SK-MEL-5 (cell line): ENCODE measurements at regions not wholly inside any gene's neighbourhood (a gene's known extent, or its start where the extent isn't known, plus 50 kb on each side); places are given as distances from the start of the nearest gene placed in this dataset.
"Not testable (repeated sequence)": the region's sequence is repeated elsewhere in the genome, so short reads cannot be mapped to it uniquely, and the experiment has no call there.

ENCODE experiments used
- DNase-seq: peaks from one replicate; pipeline ENCODE4 v3.0.0-alpha.2; 2016; ENCODE audit warnings: low read depth, low spot score
- in situ Hi-C: cut with HindIII; loops from 2 replicates; pipeline ENCODE4 v1.10.0; 2016; ENCODE audit warnings: low sequenced_read_pairs, high pct_unique_total_duplicates, low pct_unique_long_range_greater_than_20kb

DNA sequence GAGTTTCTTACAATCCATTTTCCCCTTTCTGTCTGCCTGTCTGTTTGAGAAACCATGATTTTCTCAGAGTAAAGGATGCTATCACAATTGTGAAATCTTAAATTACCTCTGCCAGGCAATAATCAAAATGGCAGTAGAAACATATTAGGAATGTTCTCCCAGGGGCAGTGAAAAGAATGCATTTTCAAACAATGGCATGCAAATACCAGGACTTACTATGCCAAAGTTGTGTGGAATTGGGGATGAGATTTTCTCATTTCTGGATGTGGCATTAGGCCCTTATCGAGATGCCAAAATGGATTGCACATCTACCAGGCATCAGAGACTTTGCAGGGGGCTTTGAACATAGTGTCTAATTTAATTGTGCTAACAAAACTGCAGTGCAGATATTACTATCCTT is 821.4 kb downstream of the RNF144A start:
- in situ Hi-C loops, result no loop called here

DNA sequence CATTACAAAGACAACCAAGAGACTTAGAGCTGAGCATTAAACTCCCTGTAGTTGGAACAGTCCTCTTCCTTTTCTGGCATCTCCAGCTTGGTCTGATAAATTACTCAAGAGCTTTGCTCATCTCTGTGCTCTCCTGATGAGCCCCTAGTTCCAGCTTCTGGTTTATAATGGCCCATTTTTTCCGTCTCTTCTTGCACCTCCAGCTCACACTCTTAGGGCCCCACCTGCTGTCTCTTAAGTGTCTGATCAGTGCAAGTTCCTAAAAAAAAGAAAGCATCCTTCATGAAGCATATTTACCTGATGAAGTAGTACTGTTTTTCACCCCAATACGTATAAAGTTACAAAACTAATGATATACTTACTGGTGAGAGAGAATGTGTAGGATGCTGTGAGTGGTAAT is 822.9 kb downstream of the RNF144A start:
- no peak for DNase-seq
- in situ Hi-C loops, result no loop called here

More for the DNA sequence above, 821.4 kb downstream of the RNF144A start:
- DNase-seq, result no peak

DNA sequence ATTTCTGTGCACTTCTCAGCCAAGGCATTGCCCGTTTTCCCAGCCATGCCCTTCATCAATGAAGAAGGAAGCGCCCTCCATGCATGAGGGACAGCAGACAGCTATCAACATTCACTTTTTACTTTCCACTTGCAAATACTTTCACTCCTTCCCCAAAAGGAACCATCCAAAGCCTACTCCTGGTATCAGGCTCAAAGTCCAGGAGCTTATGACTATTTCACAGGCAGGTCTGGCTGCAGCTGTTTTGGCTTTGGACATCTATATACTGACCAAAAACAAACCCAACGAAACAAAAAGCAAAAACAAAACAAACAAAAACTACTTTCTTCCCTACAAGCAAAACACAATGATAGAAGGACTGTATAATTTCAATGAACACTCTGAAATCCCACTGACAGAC is 825.1 kb downstream of the RNF144A start:
- no peak for DNase-seq
- in situ Hi-C loops, result no loop called here

DNA sequence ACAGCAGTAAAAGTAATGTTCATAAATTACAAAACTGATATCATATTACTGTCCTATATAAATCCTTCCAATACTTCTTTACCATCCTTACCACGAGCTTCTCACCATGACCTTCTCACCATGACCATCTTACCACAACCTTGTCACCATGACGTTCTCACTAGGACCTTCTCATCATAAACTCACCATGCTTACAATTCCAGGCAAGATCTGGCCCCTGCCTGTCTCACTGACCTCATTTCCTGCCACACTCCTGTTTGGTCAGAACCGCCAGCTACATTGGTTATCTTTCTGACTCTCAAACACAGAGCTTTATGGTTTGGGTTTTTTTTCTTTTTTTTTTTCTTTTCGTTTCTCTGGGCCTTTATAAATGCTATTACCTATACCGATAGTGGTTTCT is 827.6 kb downstream of the RNF144A start:
- in situ Hi-C loops, result no loop called here
- no peak for DNase-seq

DNA sequence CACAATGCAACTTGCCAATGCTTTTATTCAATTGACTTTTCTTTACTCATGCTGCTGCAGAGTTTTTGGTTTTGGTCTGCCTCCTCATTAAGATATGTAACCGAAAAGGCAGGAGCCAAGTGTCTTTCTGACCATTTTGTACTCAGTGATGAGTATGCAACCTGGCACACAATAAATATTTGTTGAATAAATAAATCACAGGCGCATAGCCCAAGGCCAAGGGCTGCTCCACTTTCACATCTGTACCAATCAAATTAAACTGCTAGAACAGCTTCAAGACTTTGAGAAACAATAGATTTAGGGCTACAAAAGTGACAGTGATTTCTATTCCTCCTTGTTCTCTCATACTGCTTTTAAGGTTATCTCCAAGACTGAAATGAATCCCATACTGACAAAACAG is 828.2 kb downstream of the RNF144A start:
- DNase-seq, result no peak
- in situ Hi-C loops, result no loop called here

DNA sequence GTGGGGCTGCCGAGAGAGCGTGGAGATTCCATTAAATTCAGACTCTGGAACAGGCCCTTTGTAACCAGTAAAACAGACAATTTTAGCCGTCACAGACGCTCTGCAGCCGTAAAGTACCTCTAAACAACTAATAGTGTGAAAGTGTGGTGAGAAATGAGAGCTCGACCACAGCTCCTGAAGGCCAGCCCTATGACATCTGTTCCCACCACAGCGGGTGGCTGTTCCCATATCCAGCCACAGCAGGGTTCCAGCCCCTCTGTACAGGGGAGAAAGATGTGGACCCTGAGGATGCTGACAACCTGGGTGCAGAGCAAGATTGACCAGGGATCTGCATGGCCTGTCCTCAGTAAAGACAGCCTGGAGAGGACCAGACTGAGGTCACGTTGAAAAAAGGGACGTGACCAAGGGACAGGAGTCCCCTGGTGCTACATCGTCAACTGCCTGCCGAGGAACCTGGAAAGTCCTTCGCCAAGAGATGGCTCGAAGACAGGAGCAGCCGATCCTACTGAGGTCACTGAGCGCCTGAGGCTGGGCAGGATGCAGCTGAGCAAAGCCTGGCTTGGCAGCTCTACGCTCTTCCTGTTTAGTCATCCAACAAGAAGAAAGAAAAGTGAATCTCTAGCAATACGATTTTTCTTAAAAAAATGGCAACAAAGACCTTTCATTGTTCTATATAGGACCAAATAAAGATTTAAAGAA is 831.7 kb downstream of the RNF144A start:
- in situ Hi-C loops, result no loop called here
- DNase-seq, result peak; percentile 64

DNA sequence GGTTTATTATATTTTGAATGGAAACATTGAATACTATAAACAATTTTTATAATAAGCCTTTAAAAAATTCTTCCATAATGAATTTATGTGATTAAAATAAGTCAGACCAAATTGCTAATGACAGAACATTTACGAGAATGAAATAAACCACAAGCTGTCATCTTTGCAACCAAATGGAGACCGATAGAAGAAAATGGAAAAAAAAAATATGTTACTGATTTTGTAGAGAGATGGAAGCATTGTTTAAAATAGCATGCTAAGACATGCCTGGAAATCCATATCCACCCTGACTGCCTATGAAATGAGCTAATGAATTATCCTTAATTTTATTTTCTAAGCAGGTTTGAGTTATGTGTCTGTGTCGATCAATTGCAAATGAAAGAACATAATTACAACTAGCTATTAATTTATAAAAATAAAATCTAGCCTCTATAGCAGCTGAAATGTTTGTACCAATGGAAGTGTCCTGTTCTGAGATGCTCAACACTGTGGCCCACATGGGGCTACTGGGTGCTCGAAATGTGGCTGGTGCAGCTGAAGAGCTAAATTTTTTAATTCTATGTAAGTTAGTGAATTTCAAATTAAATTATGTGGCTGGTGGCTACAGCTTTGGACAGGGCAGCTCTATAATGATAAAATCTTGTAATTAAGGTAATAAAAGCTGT is 832.8 kb downstream of the RNF144A start:
- in situ Hi-C loops, result no loop called here
- DNase-seq, result no peak

DNA sequence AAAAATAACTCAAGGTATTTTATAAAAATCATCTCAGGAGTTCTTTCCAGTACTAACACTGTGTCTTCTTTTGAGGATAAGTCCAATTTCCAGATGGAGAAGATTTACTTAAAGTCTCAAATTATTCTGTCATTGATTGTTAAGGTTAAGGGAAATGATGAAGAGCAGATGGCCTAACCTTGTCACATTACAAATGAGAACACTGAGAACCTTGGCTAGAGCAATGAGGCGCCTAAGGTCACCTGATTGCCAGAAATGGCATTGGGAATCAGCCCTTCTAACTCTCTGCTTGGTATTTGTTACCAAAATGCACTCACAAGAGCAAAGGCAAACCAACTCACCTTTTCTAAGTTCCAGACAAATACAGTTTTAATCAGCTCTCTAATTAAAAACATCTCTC is 835.1 kb downstream of the RNF144A start:
- in situ Hi-C loops, result no loop called here
- DNase-seq, result no peak

DNA sequence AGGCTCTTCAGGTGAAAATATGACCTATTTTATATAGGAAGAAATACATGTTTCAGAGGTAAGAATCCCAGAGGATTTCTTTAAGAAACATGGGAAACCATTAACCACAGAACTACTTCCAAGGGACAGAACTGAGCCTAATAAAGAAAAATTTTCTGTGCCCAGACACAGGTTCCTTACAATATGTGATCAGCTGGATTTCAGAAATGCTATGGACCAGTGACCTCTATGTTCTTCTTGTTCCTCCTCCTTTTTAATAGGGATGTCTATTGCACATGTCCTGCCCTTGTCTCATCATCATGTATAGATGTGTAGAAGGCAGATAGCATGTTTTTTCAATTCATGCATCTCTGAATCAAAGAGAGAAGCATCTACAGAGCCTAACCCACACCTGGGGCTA is 836.6 kb downstream of the RNF144A start:
- in situ Hi-C loops, result no loop called here

DNA sequence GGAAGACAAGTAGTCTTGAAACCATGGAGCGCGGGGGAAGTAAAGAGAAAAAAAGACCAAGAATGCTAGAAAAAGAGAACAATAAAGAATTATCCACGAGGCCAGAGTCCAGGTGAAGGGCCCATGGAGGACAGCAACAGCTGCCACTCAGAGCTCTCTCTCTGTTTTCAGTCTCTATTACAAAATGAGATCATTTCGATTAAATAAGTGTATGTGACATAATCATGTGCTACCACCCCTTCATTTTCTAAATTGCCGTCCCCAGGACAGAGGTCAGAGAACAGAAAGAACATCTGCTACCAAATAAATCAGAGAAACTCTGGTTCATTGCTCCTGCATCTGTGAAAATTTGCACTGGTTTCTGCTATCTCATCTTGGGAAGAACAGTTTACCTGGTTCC is 838.7 kb downstream of the RNF144A start:
- in situ Hi-C loops, result no loop called here
- no peak for DNase-seq

More for the DNA sequence above, 836.6 kb downstream of the RNF144A start:
- no peak for DNase-seq

DNA sequence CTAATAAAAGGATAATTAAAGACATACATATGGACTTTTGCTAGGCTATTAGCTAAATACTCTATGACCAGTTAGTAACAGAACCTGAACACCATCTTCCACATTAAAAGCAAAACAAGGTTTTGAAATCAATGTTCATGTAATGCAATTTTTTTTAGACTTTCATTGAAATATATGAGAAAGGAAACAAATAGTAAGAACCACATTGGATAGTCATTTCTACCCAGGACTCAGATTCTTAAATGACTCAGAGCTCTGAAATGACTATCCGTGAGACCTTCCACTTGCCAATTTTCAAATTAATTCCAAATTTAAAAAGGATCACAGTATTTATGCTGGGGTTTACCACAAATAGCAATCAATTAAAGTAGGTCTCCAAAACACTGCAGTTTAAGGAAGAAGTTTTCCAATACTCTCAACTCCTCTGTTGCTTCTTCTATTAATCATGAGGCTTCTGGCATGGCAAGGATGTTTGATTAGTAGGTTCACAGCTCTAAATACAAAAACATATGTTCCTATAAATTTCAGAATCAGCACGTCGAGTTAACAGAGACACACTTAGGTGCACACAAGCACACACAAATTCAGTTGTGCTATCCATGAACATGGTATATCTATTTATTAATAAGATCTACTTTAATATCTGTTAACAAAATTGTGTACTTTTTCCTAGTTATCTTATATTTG is 841.0 kb downstream of the RNF144A start:
- no peak for DNase-seq
- in situ Hi-C loops, result no loop called here

DNA sequence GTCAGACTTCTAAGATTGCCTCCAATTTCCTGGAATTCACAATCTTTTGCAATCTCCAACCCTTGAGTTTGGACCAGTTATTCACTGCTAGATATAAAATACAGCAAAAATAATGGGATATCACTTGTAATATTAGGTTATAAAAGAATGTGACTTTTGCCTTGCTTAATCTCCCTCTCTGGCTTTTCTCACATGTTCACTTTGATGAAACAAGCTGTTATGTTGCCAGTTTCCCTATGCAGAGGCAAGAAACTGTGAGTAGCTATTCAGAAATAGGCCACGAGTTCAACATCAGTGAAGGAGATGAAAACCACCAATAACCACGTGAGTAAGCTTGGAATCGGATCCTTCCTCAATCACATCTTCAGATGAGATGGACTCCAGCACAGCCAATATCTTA is 842.7 kb downstream of the RNF144A start:
- peak; percentile 15 for DNase-seq
- in situ Hi-C loops, result no loop called here

DNA sequence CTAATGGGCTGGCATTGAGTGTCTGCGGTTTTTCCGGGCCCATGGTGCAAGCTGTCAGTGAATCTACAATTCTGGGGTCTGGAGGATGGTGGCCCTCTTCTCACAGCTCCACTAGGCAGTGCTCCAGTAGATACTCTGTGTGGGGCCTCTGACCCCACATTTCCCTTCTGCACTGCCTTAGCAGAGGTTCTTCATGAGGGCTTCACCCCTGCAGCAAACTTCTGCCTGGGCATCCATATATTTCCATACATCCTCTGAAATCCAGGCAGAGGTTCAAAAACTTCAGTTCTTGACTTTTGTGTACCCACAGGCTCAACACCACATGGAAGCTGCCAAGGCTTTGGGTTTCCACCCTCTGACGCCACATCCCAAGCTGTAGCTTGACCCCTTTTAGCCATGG is 846.2 kb downstream of the RNF144A start:
- DNase-seq, in situ Hi-C loops: not testable (repeated sequence)

DNA sequence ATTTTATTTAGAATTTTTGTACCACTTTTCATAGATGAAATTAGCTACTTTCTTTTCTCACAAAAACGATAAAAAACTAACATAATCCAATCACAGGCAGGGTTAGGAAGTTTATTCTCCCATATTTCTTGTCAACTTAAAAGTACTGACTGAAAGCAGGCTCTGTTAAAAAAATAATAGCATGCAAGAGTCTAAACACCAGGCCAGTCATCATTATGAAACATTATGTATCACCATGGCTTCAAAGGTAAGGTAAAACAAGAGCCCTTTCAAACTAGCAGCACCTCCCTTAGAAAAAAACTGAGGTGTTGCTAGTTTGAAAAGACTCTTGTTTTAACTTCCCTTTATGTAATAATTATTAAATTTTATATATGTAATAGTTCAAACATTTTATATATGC is 848.0 kb downstream of the RNF144A start:
- in situ Hi-C loops, result no loop called here
- DNase-seq, result no peak

DNA sequence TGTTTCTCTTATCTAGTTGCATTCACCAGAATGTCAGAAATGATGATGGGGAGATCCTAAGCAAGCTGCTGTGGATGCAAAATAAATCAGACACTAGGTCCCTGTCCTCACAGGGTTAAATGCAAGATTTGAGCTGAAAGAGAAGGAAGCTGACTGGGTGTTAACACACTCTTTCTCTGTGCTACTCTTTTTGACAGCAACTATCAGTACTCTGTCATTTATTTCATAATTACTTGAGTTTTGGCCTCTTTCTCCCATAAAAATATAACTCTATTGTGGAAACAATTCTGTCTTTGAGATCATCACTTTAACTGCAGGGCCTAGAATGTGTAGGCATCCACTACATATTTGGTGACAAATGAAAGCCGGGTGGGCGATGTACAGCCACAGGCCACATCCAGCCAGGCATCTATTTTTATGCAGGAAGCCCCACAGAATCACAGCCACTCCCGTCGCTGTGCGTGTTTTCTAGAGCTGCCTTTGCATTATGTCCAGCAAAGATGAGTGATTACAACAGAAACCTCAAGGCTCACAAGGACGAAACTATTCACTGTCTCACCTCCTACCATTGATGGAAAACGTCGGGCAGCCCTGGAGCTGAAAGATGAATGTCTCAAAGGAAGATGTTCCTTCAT is 849.0 kb downstream of the RNF144A start:
- in situ Hi-C loops, result no loop called here
- no peak for DNase-seq

DNA sequence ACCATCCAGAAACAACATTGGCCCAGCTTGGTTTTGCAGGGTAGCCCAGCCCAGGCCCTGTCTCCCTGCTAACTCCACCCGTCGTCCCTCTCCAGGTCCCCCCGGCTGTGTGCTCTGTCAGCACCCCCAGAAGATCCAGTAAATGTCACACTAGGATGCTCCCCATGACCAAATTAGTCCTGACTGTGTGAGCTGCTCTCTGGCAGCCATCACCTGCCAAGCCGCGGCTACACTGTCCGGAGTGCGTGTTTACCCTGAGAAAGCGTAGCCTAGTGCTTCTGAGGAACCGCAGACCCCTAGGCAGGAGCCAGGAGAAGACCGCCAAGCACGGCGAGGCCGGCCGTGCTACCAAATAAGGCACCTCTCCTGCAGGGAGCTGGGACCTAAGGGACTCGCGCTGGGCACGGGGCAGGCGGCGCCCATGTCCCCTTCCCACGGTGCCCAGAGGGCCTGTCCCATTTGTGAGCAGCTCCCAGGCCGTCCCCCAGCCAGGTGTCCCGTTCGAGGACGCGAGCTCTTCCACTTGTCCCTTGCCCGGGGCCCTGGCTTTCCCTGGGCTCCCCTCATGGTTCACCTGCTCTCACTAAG is 849.9 kb downstream of the RNF144A start:
- DNase-seq, result no peak
- in situ Hi-C loops, result no loop called here

DNA sequence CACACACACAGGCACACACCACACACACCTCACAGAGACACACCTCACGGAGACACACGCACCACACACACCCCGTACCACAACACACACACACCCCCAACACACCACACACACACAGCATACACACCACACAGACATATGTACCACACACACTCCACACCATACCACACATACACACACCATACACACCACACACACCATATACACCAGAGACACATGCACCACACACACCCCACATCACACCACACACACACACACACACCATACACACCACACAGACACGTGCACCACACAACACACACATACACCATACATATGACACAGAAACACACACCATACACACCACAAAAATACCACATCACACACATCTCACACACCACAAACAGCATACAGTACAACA is 850.7 kb downstream of the RNF144A start:
- DNase-seq, result no peak
- in situ Hi-C loops, result no loop called here

DNA sequence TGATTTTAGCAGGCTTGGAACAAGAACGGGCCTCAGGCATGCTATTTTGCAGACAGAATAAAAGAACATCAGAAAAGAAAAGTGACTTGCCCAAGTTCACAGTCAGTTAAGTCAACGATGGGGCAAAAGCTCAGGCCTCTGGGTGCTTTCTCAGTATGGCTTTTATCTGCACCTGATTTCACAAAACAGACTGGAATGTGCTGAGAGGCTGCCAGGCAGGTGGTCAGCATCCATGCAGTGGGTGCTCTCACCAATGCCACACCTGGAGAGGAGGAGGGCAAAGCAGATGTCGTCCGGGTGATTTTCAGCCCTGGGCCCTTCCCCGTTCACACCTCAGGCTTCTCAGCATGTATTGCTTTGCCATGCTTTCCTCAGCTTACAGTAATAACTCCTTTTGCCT is 854.6 kb downstream of the RNF144A start:
- DNase-seq, result no peak
- in situ Hi-C loops, result no loop called here
